MM.1S (cell line): ENCODE measurements at regions not wholly inside any gene's neighbourhood (a gene's known extent, or its start where the extent isn't known, plus 50 kb on each side); places are given as distances from the start of the nearest gene placed in this dataset.

Source experiments
- EZH2phosphoT487 ChIP-seq: fragments of 300-600 bp; sonication (generic); IDR thresholded peaks from 2 replicates; pipeline ENCODE4 v1.6.1; 2018; ENCODE audit warnings: antibody characterized with exemption, low read length
- TF ChIP-seq, protein P1 (sequence below): fragments of 300-600 bp; sonication (generic); IDR thresholded peaks from 2 replicates; pipeline ENCODE4 v1.5.1; 2016; ENCODE audit warnings: antibody characterized with exemption, low read length, mixed read lengths

- TF ChIP-seq, protein P1, sequence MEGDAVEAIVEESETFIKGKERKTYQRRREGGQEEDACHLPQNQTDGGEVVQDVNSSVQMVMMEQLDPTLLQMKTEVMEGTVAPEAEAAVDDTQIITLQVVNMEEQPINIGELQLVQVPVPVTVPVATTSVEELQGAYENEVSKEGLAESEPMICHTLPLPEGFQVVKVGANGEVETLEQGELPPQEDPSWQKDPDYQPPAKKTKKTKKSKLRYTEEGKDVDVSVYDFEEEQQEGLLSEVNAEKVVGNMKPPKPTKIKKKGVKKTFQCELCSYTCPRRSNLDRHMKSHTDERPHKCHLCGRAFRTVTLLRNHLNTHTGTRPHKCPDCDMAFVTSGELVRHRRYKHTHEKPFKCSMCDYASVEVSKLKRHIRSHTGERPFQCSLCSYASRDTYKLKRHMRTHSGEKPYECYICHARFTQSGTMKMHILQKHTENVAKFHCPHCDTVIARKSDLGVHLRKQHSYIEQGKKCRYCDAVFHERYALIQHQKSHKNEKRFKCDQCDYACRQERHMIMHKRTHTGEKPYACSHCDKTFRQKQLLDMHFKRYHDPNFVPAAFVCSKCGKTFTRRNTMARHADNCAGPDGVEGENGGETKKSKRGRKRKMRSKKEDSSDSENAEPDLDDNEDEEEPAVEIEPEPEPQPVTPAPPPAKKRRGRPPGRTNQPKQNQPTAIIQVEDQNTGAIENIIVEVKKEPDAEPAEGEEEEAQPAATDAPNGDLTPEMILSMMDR = no peak
- TF ChIP-seq EZH2phosphoT487 = no peak
These were observed 150.9 kb downstream of the SPRY2 start for GRCh38 chr13:80189889-80190597.
